Activated naive CD8-positive, alpha-beta T cell treated with anti-CD3 and anti-CD28 coated beads, Interleukin-2, amount 50 U/mL, for 16 hours (primary cell): ENCODE measurements at regions not wholly inside any gene's neighbourhood (a gene's known extent, or its start where the extent isn't known, plus 50 kb on each side); places are given as distances from the start of the nearest gene placed in this dataset.

Source experiments
- DNase-seq: peaks from one replicate; pipeline ENCODE4 v3.0.0-alpha.2; 2020; ENCODE audit warnings: low read depth, low spot score

GRCh38 chr9:109830545-109830944 lies 50.5 kb downstream of the PALM2AKAP2 start:
- DNase-seq: no peak

- no peak for DNase-seq
Measured at GRCh38 chr9:109831998-109832658, 52.1 kb downstream of the PALM2AKAP2 start.

GRCh38 chr9:109834855-109835254 lies 54.9 kb downstream of the PALM2AKAP2 start:
- DNase-seq: no peak

GRCh38 chr9:109843641-109844040 lies 63.6 kb downstream of the PALM2AKAP2 start:
- no peak for DNase-seq

GRCh38 chr9:109845226-109845625 lies 65.2 kb downstream of the PALM2AKAP2 start:
- no peak for DNase-seq

GRCh38 chr9:109846776-109847175 lies 66.8 kb downstream of the PALM2AKAP2 start:
- no peak for DNase-seq

GRCh38 chr9:109852556-109852955 lies 72.6 kb downstream of the PALM2AKAP2 start:
- DNase-seq: no peak

- no peak for DNase-seq
Measured at GRCh38 chr9:109855540-109855939, 75.5 kb downstream of the PALM2AKAP2 start.

- no peak for DNase-seq
Measured at GRCh38 chr9:109856785-109857184, 76.8 kb downstream of the PALM2AKAP2 start.

- DNase-seq: no peak
Measured at GRCh38 chr9:109857336-109857735, 77.3 kb downstream of the PALM2AKAP2 start.

- no peak for DNase-seq
Measured at GRCh38 chr9:109859447-109859846, 79.4 kb downstream of the PALM2AKAP2 start.

GRCh38 chr9:109860521-109860920 lies 80.5 kb downstream of the PALM2AKAP2 start:
- no peak for DNase-seq

GRCh38 chr9:109861499-109861898 lies 81.5 kb downstream of the PALM2AKAP2 start:
- no peak for DNase-seq

GRCh38 chr9:109861918-109862317 lies 81.9 kb downstream of the PALM2AKAP2 start:
- DNase-seq: no peak

GRCh38 chr9:109862452-109862851 lies 82.5 kb downstream of the PALM2AKAP2 start:
- no peak for DNase-seq

GRCh38 chr9:109863961-109864360 lies 84.0 kb downstream of the PALM2AKAP2 start:
- DNase-seq: no peak

GRCh38 chr9:109865521-109865920 lies 85.5 kb downstream of the PALM2AKAP2 start:
- no peak for DNase-seq

- no peak for DNase-seq
Measured at GRCh38 chr9:109868207-109868606, 88.2 kb downstream of the PALM2AKAP2 start.

GRCh38 chr9:109868722-109869121 lies 88.7 kb downstream of the PALM2AKAP2 start:
- no peak for DNase-seq

- DNase-seq: no peak
Measured at GRCh38 chr9:109870365-109870764, 90.4 kb downstream of the PALM2AKAP2 start.

- DNase-seq: no peak
Measured at GRCh38 chr9:109872901-109873300, 92.9 kb downstream of the PALM2AKAP2 start.

- no peak for DNase-seq
Measured at GRCh38 chr9:109875495-109876129, 95.6 kb downstream of the PALM2AKAP2 start.
